HG03442 (cell line): ENCODE measurements at regions not wholly inside any gene's neighbourhood (a gene's known extent, or its start where the extent isn't known, plus 50 kb on each side); places are given as distances from the start of the nearest gene placed in this dataset.

Experiments
- ATAC-seq: cut with Tn5 transposase; IDR thresholded peaks from one replicate; pipeline ENCODE4 v1.9.1; 2021; ENCODE audit warnings: mild to moderate bottlenecking, moderate library complexity; ENCODE audit not compliant: unreplicated experiment

DNA sequence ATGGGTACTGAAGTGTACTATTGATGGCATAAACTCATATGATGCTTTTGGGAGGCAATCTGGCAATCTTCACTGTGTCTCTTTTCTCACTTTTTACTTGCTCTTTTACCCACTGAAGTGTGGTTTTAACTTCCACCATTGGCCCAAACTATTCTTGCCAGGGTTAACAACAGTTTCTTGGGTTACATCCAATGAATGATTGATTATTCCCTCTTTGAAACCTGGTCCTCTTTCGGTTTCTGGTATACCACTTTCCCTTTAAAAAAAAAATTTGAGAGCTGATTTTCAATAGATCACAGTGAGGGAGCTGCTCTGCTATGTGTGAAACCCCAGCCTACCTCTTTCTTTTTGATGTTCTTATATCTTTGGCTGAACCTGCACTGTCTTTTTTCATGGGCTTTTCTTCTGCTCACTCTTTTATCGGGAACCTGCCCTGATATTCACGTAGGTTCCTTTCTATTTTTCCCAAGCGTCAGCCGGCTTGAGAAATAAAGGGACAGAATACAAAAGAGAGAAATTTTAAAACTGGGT lies 56.1 kb upstream of the OR4E1 start:
- ATAC-seq: no peak

- no peak for ATAC-seq
Measured at GRCh38 chr14:21725250-21725649, 51.6 kb upstream of the OR4E1 start.

DNA sequence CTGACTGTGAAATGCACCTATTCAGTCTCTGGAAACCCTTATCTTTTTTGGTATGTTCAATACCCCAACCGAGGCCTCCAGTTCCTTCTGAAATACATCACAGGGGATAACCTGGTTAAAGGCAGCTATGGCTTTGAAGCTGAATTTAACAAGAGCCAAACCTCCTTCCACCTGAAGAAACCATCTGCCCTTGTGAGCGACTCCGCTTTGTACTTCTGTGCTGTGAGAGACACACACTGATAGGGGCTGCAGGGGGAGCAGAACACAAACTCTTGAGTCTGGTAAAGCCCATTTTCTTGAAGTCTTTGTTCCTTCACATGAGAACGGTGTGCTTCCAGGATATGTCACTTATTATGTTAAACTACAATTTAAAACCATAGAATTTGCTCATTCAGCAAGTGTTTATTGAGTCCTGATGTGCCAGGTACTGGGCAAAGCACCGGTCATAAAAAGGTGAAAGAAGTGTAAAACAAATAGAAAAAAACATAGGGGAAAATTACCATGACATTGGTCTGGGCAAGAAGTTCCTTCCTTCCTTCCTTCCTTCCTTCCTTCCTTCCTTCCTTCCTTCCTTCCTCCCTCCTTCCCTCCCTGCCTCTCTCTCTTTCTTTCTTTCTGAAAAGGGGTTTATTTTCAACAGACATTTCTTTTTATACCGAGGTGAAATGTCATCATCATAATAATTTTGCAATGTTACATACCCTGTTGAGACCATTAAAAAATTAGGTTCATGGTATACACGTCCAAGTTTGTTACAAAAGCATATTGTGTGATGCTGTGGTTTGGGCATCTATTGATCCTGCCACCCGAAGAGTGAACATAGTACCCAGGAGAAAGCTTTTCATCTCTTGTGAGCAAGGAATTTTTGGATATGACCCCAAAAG lies 50.7 kb upstream of the OR4E1 start:
- no peak for ATAC-seq

DNA sequence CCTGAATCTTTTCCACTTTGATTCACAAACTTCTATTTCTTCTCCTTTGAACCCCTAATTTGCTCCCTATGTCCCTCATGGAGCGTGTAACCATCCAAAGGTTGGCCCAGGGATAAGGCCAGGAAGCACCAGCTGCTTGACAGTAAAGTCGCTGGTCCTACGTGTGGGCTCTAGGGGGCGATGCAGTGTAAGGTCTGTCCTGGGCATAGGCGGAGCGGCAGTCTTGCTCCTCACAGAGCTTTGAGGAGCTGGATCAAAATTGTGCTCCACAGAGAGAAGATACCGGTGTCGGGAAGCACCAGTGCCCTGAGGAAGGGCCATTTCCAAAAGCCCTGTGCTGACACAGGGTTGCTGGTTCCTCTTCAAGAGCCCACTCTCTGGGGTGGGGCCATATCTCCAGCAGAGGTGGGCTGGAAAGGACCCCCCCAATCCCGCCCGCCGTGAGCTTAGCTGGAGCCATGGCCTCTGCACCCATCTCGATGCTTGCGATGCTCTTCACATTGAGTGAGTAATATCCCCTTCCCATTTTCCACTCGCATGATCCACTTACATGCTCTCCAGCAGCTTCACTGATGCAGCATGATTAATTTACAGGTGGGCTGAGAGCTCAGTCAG lies 49.9 kb upstream of the OR4E1 start:
- ATAC-seq: no peak
